NCI-H128 (cell line): ENCODE measurements at regions not wholly inside any gene's neighbourhood (a gene's known extent, or its start where the extent isn't known, plus 50 kb on each side); places are given as distances from the start of the nearest gene placed in this dataset.
A peak's percentile ranks its signal among the peaks of the same experiment; 100 is the strongest.

Source experiments
- DNase-seq: peaks from one replicate; lab custom pipeline; 2025; ENCODE audit not compliant: unreplicated experiment; lab: John Stamatoyannopoulos, UW

DNA sequence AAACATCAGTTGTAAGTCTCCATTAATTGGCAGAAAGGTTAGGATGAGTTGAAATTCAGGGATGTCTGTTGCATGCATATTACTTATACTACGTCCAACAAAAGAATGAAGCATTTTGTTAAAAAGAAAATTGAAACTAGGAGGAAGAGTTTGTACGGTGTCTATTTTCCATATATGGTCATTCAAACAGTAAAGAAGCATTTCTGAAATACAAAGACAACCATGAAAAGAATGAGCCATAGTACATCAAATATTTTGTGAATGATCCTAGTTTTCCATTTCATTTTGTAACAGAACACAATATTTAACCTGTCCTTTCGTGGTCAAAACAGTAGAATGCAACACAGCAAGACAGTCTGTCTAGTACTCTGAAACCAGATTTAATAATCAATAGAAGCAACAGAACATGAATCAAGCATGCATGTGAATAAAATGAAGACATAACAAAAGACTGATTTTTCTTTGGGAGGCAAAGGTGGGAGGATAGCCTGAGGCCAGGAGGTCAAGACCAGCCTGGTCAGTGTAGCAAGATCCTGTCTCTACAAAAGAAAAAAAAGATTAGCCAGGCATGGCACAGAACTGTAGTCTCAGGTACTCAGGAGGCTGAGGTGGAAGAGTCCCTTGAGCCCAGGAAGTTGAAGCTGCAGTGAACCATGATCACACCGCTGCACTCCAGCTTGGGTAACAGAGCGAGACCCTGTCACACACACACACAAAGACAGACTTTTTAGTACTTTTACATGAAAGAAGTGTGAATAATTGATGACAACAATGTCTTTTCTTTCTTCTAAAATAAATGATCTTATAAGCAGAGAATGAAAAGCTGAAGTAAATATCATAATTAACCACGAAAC, 156.0 kb downstream of the LRIG3 start:
- no peak for DNase-seq

DNA sequence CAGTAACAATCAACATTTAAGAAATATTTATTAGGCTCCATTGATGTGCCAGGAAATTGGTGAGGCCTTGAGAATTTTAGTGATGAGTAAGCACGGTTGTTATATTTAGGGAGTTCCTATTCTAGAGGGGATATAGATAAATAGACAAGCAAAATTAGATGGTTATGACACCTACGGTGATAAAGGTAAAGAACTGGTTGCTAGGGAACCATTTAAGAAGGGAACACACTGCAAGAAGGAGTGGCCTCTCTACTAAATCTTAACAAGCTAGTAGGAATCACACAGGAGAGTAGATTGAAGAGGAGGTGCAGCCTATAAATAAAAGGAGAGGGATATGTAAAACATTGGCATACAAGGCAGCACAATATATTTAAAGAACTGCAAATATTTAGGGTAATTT, 155.2 kb downstream of the LRIG3 start:
- no peak for DNase-seq

DNA sequence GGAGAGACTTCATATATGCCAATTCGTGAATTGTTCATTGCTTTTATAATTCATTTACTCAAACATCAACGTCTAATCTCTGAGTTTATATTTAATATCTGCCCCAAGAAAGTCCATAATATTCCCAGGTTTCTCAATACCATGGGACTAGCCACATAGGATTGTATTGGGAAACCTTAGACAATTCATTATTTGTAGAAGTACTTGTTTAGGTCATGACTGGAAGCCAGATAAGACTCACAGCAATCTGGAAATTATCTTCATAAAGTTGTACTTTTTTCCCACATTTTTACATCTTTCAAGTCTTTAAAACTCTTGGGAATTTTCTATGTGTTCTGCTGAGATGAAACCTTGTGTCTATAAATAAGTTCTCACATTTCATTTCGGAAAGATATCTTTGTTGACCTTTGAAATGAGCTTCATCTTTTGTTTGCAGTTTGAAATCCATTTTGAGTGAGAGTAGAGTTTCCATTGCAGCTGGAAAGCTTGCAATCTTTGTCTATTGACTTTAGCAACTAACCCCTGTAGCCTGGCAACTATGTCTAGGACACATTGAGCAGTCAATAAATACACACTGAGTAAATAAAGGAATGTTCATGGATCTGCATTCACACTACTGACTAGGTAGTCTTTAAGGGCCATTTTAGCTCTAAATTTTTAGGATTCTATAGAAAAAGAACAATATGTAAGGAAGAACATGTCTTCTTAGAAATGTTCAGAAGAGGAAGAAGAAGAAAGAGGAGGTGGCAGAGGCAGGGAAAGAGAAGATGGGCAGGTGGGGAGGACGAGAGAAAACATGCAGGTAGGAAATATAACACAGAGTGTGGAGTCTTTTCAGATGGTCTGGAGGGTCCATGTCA, 154.4 kb downstream of the LRIG3 start:
- DNase-seq: no peak

DNA sequence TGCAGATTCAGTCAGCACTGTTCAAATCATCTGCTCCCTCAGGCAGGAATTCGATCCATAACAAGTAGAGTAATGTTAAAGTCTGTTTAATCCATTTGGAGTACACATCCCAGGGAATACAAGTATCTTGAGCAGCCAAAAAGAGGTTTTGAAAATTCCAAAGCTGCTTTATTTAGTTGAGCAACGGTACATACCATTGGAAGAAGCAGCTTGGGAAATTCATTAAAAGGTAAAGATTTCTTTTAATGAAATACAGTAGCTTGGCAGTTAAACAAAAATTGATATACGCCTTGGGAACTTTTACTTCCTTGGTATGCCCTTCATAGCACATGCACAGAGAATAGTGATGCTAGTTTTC, 153.8 kb downstream of the LRIG3 start:
- DNase-seq: no peak

DNA sequence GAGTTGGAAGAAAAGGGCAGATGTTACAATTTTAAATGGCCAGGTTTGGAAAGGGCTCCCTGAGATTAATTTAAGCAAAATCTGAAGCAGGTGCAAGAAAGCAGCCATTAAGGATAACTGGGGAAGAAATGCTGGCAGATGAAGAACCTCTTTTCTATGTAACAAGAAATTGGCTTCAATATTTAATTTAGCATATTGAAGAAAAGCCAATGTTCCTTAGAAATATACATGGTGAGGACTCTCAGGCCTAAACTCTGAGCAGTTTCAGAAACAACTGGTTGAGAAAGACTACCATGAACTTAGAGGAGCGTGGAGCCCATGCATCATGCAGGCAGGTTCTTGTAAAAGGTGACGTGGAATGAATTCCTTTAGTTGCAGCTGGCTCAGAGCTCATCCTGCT, 152.8 kb downstream of the LRIG3 start:
- no peak for DNase-seq

DNA sequence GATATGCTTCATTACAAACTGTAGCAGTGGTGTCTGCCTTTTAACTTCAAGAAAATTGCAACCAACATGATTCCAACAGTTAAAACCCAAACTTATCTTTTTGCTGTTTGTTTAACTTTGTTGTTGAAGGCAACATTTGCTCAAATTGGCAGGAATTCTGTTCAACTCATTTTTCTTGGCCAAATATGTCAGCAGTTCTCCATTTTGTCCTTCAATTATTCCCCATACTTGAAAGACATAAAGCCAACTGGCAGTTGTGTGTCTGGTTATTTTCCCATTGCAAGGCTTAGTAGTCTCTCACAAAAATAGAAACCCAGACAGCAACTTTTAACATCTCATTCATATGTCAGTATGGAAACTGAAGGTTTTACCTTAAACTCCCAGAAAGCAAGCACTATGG, 146.3 kb downstream of the LRIG3 start:
- no peak for DNase-seq

DNA sequence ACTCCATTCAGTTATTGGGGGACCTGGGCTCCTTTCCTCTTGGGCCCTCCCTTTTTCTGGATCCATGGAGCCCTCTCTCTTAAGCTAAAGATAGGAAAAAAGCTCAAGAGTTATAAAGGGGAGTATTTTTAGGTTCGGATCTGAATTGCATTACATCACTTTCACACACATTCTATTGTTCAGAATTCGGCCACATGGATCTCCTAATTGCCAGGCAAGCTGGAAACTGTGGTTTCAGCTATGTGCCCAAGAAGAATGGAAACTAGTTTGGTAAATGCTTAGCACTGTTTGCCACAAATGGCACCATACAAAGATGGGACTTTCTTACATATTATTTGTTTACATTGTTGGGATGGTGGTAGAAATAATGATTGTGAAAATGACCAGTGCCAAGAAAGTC, 145.6 kb downstream of the LRIG3 start:
- DNase-seq: no peak

DNA sequence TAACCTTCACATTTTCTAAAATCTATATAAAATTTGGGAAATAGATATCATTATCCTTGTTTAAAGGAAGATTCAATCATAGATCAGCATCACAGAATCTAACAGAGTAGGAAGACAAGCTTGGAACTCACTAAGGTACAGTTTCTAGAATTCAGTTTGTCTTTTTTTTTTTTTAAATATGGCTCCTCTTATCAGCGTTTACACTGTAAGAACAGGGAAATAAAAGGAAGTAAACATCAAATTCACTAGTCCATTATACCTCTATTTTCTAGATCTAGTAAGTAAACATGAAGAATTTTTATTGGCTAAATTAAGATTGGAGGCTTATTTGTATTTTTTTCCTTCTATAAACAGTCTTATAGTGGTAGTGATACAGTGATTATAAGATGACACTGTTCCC, 144.9 kb downstream of the LRIG3 start:
- no peak for DNase-seq

DNA sequence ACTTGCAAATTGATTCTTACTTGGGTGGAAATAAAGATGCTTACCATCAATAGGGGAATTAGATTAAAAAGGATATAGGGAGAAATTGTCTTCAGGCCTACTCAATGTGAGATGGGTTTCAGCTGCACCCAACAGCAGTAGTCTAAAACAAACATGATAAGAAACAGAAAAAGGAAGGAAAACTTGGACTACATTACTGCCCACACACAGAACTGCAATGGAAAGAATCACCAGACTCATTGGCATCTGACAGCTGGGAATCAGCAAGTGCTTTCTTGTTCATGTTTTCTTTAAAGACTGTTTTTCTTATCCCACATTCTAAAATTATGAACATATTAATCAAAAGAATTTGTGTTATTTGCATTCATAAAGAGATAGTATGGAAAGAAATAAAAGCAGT, 144.2 kb downstream of the LRIG3 start:
- no peak for DNase-seq

DNA sequence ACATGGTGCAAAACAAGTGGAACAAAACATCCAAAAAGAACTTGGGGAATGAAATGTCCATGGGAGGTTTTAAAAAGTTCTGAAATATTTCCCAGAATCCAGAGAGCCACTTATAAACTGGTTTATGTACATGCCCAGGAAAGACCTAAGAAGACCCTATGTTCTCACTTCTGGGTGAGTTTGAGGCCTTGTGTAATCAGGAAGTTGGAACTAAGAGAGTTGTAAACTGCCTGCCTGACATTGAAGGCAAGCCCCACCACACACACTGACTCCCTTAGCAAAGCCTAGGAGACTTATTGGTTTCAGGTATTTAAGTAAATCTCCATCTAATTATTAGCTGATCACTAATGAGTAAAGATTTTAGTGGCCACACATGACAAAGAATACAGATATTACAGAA, 142.5 kb downstream of the LRIG3 start:
- no peak for DNase-seq

DNA sequence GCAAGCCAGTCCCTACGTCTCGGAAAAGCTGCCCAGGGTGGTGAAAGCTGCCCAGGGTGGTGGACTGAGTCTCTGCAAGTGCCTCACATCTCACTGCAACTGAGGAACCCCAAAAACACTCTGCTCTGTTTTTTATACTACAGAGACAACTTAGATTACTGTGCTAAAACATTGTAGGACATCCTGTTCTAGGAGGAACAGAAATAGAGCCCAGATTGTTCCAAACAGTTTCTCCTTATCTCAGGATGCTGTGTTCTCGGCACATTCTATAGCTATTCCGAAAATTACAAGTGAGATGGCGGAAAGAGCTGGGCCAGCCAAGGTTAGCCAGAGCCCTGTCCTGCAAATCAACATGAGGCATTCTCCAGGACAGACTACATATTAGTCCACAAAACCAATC, 138.7 kb downstream of the LRIG3 start:
- no peak for DNase-seq

DNA sequence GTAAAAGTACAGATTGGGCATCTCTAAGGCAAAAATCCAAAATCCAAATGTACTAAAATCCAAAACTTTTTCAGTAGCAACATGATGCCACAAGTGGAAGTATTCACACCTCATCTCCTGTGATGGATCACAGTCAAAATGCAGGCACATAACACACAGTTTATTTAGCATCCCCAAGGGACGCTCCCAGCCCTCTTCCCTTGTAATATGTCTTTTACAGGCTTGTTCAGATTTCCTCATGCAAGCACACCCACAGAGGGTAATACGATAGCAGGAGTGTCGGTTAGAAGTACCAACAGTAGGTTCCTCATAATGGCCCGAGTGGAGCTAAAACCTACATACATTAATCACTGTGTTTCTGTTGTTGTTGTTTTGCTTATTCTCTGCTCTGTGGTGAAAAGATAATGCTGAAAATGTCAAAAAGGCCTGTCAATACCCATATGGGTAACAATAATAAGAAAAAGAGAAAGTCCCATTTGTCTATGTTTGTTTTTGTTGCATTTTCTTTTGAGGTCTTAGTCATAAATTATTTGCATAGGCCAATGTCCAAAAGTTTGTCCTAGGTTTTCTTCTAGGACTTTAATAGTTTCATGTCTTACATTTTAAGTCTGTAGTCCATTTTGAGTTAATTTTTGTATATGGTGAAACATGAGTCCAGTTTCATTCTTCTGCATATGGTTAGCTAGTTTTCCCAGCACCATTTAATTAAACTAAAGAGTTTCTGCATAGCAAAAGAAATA, 133.1 kb downstream of the LRIG3 start:
- peak; percentile 80 for DNase-seq

DNA sequence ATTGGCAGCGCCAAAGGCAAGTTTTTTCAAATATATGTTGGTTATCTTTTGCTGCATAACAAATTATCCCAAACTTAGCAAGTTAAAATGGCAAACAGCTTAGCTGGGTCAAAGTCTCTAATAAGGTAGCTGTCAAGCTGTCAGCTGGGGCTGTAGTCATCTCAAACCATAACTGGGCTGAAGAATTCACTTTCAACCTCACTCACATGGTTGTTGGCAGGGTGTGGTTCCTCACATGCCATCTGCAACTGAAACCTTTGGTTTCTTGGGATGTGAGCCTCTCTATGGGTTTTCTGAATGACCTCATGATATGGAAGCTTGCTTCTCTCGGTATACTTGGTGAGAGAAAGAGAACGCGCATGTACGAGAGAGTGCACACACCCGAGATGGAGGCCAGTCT, 125.4 kb downstream of the LRIG3 start:
- DNase-seq: no peak

DNA sequence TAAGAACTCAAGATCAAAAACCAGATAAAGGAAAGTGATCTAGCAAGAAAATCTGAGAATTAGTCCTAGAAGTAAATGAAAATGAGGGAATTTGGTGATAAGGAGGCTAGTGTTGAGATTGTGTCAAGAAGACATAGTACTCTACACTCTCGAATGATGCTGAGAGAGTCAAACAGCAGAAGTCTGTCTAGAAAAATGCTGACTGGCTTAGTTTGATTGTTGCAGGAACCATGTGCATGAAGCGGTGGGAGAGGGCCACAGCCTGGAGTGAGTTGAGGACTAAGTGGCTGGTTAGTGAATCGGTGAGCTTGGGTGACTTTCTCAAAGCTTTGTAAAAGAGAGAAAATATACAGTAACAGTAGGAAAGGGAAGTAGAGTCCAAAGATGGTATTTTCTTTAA, 124.5 kb downstream of the LRIG3 start:
- no peak for DNase-seq

DNA sequence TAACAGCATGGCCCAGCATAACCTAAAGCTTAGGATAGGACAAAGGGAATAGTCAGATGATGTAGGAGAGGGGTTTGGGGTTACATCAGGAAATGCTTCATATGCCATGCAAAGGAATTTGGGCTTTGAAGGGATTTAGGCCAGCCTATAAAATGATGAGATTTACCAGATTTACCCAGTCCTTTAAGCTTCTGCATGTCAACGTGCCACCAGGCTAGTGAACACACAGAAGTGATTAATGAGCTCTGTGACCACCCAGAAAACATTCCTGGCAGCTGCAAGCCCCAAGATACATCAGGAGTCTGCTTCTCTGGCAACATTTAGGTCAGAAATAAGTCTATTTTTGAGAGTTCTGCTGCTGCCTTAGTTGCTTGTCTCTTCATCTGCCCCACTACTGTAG, 118.3 kb downstream of the LRIG3 start:
- no peak for DNase-seq

DNA sequence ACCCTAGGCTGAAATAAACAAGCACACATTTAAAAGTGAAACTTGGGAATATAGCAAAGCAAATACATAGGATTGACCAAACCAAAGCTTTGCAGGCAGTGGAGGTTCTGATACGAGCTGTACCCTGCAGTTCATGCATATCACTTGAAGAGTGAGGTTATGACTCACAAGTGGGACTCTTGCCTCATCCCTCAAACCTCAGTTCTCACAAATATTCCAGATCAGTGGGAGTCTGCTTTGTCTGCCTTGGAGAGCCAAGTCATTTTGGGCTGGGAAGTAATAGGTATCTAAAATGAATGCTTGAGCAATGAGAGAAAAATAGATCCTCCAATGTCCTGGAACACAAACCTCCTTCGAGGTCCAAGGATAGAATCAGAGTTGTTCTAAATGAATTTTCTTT, 116.4 kb downstream of the LRIG3 start:
- DNase-seq: no peak

DNA sequence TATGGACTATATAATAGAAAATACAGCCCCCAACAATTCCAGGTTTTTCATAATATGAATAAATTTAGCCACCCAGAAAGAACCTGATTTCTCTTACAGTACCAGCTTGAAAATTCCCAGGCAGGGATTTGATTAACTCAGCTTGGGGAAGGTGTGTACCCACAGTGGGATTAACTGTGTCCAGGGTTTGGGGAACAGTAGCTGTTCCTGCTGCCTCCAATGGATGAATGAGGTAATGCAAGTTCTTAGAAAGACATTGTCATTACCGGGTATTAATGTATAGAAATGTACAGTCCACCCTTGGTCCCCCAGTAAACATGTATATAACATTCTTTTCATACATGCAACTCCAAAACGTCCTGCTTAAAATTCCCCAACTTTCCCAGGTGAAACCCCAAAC, 115.6 kb downstream of the LRIG3 start:
- no peak for DNase-seq

DNA sequence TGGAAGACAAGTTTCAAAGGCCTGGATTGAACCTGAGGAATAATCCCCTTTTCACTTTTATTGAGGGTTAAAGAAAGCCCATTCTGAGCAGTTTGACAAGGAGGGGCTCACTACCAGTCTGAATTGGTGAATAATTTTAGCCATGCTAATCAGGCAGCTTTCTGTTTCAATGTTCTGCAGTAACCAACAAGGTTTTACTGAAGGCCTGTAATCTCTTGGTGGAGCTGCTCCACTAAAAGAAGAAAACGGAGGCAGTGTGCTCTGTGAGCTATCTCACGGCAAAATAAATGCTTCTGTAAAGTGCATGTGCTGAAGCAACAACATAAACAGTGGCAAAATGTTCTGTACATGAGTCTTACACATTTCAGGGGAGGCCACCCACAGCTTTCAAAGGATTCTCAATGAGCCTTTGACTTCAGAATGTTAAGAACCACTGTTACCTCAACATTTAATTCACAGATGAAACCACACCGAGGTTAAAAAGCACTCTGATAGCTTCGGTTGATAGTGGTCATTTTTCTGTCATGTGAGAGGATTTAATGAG, 111.2 kb downstream of the LRIG3 start:
- no peak for DNase-seq

DNA sequence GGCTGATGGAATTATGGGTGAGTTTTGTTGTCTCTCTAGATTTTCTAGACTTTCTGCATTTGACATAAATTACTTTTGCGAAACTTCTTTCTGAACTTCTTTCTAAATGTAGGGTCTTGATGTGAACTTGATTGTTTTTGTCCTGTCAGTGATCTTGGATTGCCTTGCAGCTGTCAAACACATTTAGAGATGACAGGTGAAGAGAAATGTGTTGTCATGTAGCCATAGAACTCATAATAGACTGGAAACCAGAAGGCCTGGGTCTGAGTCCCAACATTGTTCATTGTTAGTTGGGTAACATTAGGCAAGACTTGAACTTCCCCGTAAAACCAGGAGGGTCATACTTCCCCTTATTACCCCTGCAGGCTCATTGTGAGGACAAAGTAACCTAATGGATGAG, 109.0 kb downstream of the LRIG3 start:
- DNase-seq: no peak

DNA sequence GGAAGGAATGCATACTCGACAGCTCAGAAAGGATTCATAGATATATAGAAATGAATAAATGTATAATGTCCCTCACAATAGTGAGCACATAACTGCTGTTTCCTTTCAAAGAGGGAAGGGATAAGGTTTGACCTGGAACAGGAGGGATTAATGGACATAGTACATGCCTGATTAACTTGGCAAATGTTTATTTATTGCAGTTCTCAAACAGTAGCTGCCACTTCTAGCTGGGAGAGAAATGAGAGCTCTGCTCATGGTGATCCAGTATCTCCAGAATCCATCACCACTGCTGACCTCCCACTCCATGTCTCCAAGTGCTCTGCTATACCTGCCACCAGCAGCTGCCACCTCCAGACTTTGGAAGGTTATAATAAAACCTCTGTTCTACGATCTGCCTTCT, 108.1 kb downstream of the LRIG3 start:
- DNase-seq: no peak

DNA sequence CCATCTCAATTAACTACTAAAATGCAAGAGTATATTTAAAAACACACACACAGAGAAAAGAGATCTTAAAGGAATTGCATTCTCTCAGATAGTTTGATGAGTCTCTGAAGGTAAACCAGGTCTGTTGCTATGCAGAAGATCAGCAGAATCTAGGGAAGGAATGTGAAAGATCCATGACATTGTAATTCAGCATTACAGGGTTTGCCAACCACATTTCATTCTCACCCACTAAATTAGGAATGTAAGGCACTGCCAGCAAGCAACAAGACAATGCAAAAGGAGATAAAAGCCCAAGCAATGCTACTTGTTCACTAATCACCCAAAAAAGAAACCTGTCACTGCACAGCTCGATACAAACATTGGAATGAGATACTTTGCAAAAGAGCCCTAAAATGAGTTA, 106.3 kb downstream of the LRIG3 start:
- DNase-seq: no peak

DNA sequence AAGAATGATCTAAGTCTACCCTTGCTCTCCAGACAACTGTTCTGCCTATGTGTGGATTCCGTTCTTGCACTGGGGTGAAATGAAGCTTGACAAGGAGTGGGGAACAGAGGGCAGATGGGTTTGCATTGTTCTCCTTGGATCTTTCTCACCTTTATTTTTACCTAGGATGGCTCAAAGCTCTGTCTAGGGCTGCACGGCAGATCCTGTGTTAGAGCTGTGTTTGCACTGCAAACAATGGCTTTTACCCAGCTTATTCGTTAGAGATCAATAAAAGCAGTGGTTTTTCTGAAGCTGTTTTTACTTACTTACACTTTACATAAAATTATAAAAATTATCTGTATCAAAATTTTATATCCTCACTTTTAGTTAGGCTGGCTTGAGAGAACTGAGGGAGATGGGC, 105.1 kb downstream of the LRIG3 start:
- no peak for DNase-seq
